ENCODE measurements at regions not wholly inside any gene's neighbourhood (a gene's known extent, or its start where the extent isn't known, plus 50 kb on each side); places are given as distances from the start of the nearest gene placed in this dataset.
"Not testable (repeated sequence)": the region's sequence is repeated elsewhere in the genome, so short reads cannot be mapped to it uniquely, and the experiment has no call there.

GRCh38 chr9:63823375-63824201, 1461.4 kb downstream of the FOXD4L5 start:
- not testable (repeated sequence) for H3K9me3 ChIP-seq (ENCODE audit: low read length); H3K27me3 ChIP-seq (ENCODE audit: insufficient read depth, low read depth, low read length); H3K4me2 ChIP-seq (ENCODE audit: low read length); H3F3A ChIP-seq (ENCODE audit: insufficient read depth, low read length, poor library complexity, severe bottlenecking); H2AFZ ChIP-seq (ENCODE audit: low read depth, low read length); H3K27ac ChIP-seq (ENCODE audit: low read length); H4K20me1 ChIP-seq (ENCODE audit: insufficient read depth); H3K9me2 ChIP-seq (ENCODE audit: insufficient read depth, low read length); H3K79me2 ChIP-seq (replicated peaks; ENCODE audit: insufficient read depth, low read length); H3K4me3 ChIP-seq (ENCODE audit: low read length); H3K9ac ChIP-seq (ENCODE audit: low read length); H3K36me3 ChIP-seq (ENCODE audit: insufficient read depth, low read length)

- H3K9me3 ChIP-seq (ENCODE audit: low read length); H3F3A ChIP-seq (ENCODE audit: insufficient read depth, low read length, poor library complexity, severe bottlenecking); H3K9ac ChIP-seq (ENCODE audit: low read length); H3K9me2 ChIP-seq (ENCODE audit: insufficient read depth, low read length); H2AFZ ChIP-seq (ENCODE audit: low read depth, low read length); H3K27me3 ChIP-seq (ENCODE audit: insufficient read depth, low read depth, low read length); H3K36me3 ChIP-seq (ENCODE audit: insufficient read depth, low read length); H3K4me2 ChIP-seq (ENCODE audit: low read length); H3K27ac ChIP-seq (ENCODE audit: low read length); H4K20me1 ChIP-seq (ENCODE audit: insufficient read depth); H3K79me2 ChIP-seq (replicated peaks; ENCODE audit: insufficient read depth, low read length); H3K4me3 ChIP-seq (ENCODE audit: low read length): not testable (repeated sequence)
Observed at GRCh38 chr9:63822615-63823374, 1462.2 kb downstream of the FOXD4L5 start.

- H3F3A ChIP-seq (ENCODE audit: insufficient read depth, low read length, poor library complexity, severe bottlenecking); H3K36me3 ChIP-seq (ENCODE audit: insufficient read depth, low read length); H3K9me2 ChIP-seq (ENCODE audit: insufficient read depth, low read length); H3K79me2 ChIP-seq (replicated peaks; ENCODE audit: insufficient read depth, low read length); H3K4me3 ChIP-seq (ENCODE audit: low read length); H3K4me2 ChIP-seq (ENCODE audit: low read length); H3K27ac ChIP-seq (ENCODE audit: low read length); H4K20me1 ChIP-seq (ENCODE audit: insufficient read depth); H3K9ac ChIP-seq (ENCODE audit: low read length); H2AFZ ChIP-seq (ENCODE audit: low read depth, low read length): not testable (repeated sequence)
- H3K9me3 ChIP-seq (ENCODE audit: low read length): peaks cover 11% of the 10 kb centered on the region
- H3K27me3 ChIP-seq (ENCODE audit: insufficient read depth, low read depth, low read length): peaks cover 17% of the 10 kb centered on the region
Observed at GRCh38 chr9:63821293-63821692, 1463.7 kb downstream of the FOXD4L5 start.

- not testable (repeated sequence) for H3K79me2 ChIP-seq (replicated peaks; ENCODE audit: insufficient read depth, low read length); H3K4me2 ChIP-seq (ENCODE audit: low read length); H3K9me2 ChIP-seq (ENCODE audit: insufficient read depth, low read length); H4K20me1 ChIP-seq (ENCODE audit: insufficient read depth); H3K4me3 ChIP-seq (ENCODE audit: low read length); H3K27ac ChIP-seq (ENCODE audit: low read length); H2AFZ ChIP-seq (ENCODE audit: low read depth, low read length); H3F3A ChIP-seq (ENCODE audit: insufficient read depth, low read length, poor library complexity, severe bottlenecking); H3K9ac ChIP-seq (ENCODE audit: low read length); H3K36me3 ChIP-seq (ENCODE audit: insufficient read depth, low read length)
- Histone ChIP-seq H3K9me3 (ENCODE audit: low read length) (peaks cover 11% of the 10 kb centered on the region), H3K27me3 (ENCODE audit: insufficient read depth, low read depth, low read length) (peaks cover 17% of the 10 kb centered on the region)
Observed at GRCh38 chr9:63820882-63821281, 1464.1 kb downstream of the FOXD4L5 start.

GRCh38 chr9:63820383-63820782, 1464.6 kb downstream of the FOXD4L5 start:
- not testable (repeated sequence) for H3K27ac ChIP-seq (ENCODE audit: low read length); H2AFZ ChIP-seq (ENCODE audit: low read depth, low read length); H3K4me3 ChIP-seq (ENCODE audit: low read length); H3K4me2 ChIP-seq (ENCODE audit: low read length); H3F3A ChIP-seq (ENCODE audit: insufficient read depth, low read length, poor library complexity, severe bottlenecking); H3K9ac ChIP-seq (ENCODE audit: low read length); H3K36me3 ChIP-seq (ENCODE audit: insufficient read depth, low read length); H3K9me2 ChIP-seq (ENCODE audit: insufficient read depth, low read length); H3K79me2 ChIP-seq (replicated peaks; ENCODE audit: insufficient read depth, low read length); H4K20me1 ChIP-seq (ENCODE audit: insufficient read depth)
- peaks cover 11% of the 10 kb centered on the region for H3K9me3 ChIP-seq (ENCODE audit: low read length)
- peaks cover 17% of the 10 kb centered on the region for H3K27me3 ChIP-seq (ENCODE audit: insufficient read depth, low read depth, low read length)
